ENCODE measurements at regions not wholly inside any gene's neighbourhood (a gene's known extent, or its start where the extent isn't known, plus 50 kb on each side); places are given as distances from the start of the nearest gene placed in this dataset.

DNA sequence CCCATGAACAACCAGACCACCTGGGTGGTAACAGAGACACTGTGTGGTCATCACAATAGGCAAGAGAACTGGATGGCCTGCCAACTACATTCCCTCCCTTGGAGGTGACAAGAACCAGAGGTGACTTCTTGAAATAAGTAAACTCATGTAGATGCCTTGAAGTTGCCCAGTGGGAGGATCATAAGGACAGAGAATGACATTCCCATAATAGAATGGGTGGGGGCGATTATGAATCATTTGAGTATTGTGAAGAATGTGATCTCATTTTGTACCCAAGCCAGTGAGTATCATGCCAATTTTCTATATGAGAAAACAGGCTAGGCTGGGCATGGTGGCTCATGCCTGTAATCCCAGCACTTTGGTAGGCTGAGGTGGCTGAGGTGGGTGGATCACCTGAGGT is 211.4 kb upstream of the GYPC start:
- DNase-seq = no peak

DNA sequence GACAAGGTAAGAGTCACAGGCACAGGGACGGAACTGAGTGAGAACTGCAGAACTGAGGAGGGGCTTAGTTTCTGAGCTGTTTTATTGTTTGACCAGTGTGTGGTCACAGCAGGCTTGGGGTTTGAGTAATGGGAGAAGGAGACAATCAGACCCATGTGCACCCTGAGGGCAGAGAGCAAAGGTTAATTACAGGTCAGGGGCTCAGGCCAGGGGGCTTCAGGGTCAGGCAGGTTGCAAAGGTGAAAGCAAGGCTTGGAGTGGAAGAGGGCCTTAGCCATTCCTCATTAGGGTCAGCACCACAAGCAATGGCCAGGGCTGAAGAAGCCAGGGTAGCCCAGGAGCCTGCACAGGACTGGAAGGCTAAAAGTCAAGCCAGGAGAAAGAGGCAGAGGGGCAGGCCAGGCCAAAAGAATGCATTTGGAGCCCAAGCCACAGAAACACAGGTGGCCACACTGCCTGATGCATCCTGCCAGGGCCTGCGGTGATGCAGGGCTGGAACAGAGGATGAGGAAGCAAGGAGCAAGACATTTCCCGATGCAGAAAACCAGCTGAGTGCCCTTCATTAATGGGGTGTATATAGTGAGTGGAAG is 209.8 kb upstream of the GYPC start:
- no peak for DNase-seq

DNA sequence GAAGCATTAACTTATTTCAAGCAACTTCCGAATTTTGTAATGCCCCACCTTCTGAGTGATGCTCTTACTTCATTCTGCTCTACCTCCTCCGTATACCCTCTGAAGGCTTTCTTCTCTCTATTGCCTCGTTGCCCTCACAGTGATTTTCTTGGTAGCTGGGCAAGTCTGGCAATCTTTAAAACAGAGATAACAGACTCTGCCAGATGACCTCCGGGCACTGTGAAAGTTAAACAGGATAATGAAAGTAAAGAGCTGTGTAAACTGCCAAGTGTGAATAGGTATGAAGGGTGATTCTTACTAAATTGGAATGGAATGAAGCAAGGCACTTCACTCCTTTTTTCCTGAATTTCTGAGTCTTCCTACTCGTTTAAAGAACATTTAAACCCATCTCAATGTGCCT is 207.3 kb upstream of the GYPC start:
- no peak for DNase-seq

DNA sequence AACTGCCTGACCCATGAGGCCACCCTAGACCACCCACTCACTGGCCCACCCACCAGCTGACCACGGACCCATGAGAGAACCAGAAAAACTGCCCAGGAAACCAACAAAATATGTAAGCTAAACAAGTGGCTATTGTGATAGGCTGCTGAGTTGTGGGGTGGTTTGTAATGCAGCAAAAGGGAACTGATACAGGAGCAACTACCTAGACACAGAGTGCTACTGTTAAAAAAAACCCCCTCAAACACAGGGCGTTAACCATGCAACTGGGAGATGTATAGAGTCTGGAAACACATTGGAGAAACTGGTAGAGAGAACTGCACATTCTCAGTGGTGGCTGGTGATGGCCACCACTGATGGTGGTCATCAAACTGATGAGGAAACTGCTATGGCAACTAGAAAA is 206.3 kb upstream of the GYPC start:
- no peak for DNase-seq

DNA sequence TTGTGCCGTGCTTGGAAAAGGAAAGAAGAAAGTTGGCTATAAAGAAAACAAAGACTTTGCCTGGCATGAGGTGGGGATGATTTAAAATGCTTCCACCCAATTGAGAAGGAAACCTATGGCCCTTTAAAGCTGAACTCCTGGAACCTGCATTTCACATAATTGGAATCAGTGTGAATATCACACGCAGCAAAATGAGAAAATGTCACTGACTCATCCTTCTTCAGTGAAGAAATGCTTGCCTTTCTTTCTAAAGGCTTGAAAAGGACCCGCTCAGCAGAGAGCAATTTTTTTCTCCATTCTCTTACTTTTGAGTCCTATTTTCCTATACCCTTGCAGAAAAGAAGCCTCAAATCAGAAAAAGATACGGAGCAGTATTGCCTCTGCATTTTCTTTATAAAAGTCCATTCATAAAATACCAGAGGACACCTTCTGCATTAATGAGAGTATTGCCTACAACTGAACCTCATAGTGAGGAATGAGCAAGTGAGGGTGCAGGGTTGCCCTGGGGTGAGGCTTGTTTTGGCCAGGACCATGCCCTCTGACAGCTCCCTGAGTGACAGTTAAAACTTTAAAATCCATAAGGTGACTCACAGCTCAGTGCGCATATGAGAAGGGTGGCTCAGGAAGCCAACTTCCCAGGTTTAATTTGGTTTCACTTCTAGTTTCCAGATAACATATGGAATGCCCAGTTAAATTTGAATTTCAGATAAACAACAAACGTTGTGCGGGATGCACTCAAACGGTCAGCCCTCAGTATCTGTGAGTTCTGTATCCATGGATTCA is 191.9 kb upstream of the GYPC start:
- DNase-seq = no peak

DNA sequence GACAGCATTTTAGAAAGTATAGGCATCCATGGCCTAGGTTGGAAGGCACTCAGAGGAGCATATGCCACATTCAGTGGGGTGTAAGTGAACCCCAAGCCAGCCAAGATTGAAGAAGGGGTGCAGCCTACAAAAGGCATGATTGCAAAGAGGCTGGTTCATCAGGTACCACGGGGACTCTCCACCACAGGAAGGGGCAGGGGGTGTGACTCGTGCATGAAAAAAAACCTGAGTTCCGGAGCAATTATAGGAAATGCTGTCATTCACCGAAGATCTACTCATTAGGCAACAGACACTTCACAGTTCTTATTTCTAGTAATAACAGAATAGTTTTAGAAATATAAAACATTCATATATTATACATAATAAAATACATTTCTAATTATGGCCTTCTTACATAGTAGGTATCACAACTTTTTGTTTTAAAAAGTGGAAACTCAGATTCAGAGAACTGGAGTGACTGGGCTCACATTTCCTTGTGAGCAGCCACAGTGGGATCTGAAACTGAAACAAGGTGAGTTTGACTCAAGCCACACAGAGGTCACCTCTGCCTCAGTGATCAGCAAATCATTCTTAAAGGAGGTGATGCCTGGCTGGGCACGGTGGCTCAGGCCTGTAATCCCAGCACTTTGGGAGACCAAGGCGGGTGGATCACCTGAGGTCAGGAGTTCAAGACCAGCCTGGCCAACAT is 188.4 kb upstream of the GYPC start:
- DNase-seq = no peak

DNA sequence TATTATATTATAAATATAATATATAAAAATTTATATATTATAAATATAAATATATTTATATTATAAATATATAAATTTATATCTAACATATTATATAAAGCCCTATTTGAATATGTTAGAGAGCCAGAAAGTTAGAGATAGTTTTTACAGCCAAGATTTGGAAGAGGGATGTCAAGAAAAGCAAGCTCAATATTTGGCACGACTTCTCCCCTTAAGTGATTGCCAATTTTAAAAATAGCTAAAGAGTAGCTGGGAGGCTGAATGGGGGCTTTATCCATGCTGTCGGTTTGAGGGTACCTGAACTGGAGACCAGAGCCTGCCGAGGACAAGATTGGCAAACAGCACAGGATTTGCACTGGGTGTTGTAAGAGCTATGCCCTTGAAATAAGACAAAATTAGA is 180.9 kb upstream of the GYPC start:
- no peak for DNase-seq

DNA sequence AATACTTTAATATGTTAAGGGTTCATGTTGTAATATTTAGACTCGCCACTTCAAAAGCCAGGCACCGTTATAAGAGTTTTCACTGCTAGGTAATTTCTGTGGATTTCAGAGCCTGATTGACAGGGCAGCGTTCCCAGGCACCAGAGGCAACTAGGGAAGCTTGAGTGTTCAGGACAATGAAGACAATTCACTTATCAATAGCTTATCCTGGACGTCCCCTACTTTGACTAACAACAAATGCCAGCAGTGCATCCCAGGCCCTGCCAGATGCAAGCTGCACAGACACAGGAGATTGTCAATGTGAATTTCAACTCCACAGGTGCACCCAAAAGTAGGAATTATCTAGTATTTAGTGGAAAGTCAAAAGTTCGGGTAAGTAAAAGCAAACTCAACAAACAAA is 179.3 kb upstream of the GYPC start:
- no peak for DNase-seq

DNA sequence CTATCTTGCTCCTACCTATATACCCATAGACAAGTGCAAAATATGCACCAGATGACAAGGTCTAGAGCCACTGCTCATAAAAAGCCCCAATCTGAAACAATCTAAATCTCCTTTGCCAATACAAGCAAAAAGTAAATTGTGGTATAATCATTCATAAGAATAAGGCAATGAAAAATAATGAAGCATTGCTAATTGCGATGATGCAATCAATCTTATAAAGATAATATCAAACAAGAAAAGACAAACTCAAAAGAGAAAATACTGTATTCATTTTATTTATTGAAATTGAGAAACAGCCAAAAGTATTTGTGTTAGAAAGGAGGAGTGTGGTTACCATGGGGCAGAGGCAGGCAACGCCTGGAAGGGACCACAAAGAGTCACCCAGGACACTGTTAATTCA is 175.9 kb upstream of the GYPC start:
- DNase-seq = no peak

DNA sequence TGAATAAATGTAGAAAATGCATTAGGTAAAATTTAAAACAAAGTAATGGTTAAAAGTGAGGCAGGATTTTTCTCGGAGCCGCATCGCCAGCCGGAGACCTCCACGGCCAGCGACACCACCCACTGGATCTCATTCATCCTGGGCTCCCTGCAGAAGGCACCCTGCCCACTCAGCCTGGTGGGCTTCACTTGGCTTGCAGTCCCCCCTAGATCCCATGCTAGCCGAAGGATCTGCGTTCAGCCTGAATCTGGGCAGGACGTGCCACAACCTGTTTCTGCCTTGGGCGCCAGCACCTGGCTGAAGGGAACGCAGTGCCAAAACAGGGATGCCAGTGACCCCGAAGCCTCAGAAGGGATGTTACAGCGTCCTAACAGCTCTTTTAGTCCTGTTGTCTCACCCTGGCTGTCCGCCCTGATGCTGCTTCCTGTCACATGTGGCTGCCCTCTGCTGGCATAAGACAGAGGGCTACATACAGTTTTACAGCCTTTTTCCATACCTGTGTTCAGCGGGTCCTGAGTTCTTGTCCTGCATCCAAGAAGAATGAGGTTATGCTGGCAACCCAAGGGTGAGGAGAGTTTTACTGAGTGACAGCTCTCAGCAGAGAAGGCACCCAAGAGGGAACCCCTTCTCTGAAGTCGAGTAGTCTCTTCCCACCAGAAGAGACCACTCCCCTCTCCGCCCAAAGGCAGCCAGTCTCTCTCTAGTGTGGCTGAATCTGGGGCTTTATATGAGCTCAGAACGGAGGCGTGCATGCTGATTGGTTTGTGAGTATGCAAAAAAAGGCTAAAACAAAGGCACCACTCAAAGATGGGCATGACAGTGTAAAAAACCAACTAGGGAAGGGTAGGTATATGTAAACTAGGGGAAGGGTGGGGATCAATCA is 173.1 kb upstream of the GYPC start:
- DNase-seq = no peak

DNA sequence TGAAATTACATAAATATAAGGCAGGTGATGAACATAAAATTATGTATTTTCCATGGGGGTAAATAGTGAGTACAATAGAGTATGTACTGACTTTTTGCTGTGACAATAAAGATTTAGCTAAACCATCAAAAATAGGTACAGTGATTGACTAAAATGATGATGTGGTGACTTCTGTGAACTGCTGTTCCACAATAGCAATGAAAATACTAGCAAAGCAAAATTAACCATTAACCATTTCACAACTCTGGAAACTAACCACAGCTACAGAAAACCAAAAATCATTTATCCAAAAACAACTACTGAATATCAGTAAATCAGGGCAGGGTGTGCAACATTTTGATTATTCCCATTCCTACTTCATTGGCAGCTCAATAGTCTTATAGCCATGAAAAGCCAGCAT is 161.4 kb upstream of the GYPC start:
- DNase-seq = no peak

DNA sequence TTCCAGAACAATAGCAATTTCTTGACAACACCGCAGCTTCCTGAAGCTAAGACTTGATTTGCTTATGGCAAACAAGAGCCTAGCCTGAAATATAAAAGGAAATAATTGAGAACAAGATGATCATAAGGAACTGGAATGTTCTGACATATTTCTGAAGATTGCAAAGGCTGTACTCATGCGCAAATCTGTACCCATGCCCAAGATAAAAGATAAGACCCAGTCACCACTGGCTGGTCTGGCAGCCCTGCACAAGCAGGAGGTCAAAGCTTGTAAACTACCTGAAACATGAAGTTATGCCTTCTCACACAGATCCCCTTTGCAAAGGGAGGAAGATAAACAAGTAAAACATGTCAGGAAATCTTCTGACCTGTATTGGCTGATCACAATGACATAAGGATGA is 160.8 kb upstream of the GYPC start:
- DNase-seq = no peak

DNA sequence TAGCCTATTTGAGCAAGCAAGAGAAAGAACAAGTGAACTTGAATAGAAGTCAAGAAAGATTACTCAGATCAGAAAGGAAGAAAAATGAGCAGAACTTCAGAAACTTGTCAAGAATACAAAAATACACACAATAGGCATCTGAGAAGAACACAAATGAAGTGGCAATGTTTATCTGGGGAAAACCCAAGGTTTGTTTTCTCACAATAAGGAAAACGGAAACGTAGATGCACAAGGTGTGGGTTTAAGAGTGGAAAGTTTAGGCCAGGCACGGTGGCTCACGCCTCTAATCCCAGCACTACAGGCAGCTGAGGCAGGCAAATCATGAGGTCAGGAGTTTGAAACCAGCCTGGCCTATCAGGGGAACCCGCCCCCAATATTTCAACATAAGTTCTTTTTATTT is 159.5 kb upstream of the GYPC start:
- DNase-seq = no peak

DNA sequence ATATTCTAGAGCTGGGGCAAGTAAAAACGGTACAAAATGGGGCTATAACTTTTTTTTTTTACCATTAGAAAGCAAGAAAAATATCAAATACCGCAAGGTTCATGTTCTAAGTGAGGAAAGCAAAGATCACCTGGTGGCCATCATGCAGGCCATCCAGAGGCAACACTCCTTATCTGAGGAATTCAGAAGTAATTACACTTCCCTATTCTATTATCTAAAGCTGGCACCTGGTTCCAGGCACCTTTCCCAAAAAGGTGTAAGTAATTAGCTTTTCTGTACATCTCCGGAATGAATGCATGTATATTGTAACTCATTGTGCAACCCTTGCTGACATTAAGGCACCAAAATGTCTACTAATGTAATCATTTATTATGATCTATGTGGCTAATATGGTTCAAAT is 152.5 kb upstream of the GYPC start:
- no peak for DNase-seq

DNA sequence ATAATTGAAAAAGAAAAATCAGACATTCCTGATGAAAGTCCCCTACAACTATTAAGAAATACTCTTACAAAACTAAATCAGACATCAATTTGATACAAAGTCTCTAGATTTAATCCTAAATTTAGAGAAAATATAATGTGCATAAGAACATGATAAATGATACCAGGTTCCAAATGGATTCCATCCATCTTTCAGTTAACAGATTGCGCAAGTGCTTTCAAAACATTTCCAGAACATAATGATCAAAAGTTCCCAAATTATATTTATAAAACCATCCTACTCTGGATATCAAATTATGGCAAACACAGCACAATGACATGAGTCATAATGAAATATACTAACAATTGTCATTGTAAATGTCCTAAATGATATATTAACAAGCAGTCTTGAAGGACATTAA is 151.0 kb upstream of the GYPC start:
- DNase-seq = no peak

DNA sequence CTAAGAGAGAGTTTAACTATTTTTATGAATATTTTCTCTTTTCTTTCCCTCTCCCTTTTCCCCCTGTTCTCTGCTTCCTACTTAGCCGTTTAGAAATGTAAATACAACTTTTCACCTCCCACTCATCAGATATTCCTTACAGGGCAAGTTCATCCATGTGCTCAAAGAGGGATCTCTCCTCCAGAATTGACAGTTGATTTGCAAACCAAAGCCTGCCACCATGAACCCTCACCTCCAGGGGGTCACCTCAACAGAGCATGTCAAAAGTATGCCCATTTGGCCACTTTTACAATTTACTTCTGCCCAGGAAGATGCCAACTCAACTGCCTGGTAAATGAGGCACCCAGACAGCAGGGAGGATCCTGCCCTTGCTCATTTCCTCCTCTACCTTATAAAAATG is 149.2 kb upstream of the GYPC start:
- DNase-seq = no peak

DNA sequence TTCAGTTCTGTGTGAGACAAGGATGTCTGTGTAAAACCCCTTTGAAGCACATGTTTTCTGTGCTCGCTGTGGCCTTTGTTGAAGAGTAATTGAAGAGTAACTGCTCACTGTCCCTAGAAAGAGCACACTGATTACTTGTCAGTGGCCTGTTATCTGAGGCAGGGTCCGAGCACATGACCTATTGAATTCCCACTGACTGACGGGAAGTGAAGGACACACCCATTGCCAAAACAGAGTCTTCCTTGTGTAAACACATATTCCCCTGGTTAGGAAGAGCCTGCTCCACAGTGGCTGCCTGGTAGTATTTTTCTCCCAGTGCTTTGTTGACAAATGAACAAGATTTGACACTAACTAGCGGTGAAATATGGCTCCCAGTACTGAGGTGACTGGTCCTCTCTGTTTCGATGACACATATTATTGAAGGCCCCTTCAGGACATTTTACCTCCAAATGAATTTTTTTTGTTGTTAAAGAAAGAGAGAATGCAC is 148.5 kb upstream of the GYPC start:
- DNase-seq = no peak

DNA sequence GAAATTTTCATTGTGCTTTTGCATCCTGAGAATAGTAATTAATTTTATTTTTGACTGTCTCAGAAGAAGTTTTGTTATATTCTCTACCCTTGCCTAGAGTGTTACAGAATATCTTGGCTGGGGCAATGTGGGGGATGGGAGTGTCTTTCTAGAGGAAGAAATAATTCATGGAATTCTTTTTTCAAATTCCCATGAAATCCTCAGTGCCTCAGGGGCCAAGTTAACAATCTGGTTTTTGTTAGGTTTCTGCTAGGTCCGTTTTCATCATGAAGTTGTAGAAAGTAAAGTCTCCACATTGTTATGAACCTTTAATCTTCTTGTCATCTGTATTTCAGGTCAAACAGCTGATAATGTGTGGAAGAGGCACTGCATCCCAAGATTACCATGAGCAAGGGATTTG is 145.6 kb upstream of the GYPC start:
- no peak for DNase-seq

DNA sequence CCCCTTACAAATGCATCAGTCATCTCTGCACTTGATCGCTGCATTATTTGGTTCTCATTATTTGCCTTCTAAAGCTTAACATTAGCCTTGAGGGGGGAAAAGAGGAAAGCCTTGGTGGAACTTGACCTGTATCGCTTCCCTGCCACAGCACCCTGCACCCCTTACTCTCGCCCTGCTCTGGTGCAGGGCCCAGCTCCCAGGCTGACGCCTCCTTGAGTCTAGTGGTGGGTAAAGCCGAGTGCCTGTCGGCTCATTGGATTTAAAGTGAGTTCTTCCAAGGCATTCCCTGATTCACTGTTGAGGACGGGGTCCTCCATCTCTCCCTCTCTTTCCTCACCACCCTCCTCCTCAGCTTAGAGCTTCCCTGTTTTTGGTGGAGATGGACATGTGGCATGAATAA is 145.0 kb upstream of the GYPC start:
- DNase-seq = no peak

DNA sequence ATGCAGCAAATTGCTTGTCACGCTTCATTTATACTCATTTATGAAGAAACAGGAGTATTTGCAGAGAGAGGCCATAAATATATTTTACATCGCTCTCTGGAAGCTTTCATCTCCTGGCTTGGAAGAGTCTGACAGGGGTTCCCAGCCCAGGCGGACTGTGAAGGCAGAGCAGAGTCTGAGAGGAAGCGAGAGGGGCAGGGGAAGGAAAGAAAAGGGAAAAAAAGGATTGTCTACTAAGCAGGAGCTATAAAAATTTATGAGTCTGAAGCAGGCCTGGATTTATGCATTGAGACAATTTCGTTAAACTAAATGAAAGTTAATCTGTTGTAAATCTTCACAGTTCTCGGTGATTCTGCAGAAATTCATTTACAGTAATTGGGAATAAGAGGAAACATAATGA is 143.9 kb upstream of the GYPC start:
- no peak for DNase-seq

DNA sequence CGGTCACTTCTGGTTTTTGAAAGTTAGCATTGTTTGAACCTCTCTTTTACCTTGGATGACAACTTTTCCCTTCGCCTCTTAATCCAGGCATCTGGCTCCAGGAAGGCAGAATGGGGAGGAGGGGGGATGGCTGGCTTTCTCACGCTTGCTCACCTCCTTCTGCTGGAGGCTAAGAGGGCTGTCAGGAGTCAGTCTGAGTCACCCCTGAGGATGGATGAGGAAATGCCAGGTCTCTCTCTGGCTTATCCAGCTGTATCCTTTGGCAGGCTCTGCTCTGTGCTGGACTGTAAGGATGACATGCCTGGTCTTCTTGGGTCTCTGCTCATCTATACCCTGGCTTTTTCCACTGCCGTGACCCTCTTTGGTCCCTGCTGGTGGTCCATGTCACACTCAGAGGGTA is 142.9 kb upstream of the GYPC start:
- DNase-seq = no peak

DNA sequence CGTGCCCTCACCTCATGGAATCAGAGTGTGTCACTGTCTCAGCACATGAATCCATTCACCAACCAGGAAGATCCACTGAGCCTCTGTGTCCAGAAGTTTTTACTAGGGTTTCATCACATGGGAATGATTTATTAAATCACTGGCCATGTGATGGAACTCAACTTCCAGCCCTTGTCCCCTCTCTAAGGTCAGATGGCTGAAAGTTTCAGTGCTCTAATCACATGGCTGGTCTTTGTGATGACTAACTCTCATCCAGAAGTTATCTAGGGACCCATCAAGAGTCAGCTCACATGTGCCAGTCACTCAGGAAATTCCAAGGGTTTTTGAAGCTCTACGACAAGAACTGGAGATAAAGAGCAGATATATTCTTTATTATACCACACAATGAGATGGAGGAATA is 140.5 kb upstream of the GYPC start:
- no peak for DNase-seq

DNA sequence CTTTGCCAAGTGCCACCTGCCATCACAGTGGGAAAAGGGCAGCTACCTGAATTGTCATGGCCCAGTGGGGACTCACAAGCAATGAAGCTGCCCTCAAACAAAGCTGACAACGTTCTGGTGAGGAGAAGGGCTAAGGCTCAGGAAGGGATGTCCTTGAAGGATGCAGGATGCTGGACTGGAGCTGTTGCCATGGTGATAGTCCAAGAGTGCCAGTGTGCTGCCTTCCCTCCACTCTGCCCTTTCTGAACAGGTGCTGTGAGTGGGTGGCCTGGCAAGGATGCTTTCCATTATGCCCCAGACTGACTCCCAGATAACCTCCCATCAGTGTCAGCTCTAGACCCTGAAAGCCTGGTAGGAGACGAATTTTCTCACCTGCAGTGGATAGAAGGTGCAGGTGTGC is 137.8 kb upstream of the GYPC start:
- DNase-seq = no peak

Measured in GOT3 (cell line).